Ascending aorta (tissue), 2 donors: ENCODE measurements at regions not wholly inside any gene's neighbourhood (a gene's known extent, or its start where the extent isn't known, plus 50 kb on each side); places are given as distances from the start of the nearest gene placed in this dataset.
A peak's percentile ranks its signal among the peaks of the same experiment; 100 is the strongest.

Experiments used
- DNase-seq, 2 donors: peaks; one replicate each; pipeline ENCODE4 v3.0.0-alpha.2; 2019; ENCODE audit warnings: low spot score in 2 of 2
- H3K27ac ChIP-seq, 2 donors: fragments of 200-600 bp; sonication (generic); one replicate each; pipeline ENCODE4 v1.5.1; 2016 to 2017; ENCODE audit warnings: mild to moderate bottlenecking in 1 of 2
- H3K27me3 ChIP-seq: fragments of 200-600 bp; sonication (generic); one replicate; pipeline ENCODE4 v1.5.1; 2017
- H3K36me3 ChIP-seq, 2 donors: fragments of 200-600 bp; sonication (generic); one replicate each; pipeline ENCODE4 v1.5.1; 2016
- H3K4me1 ChIP-seq, 2 donors: fragments of 200-600 bp; sonication (generic); one replicate each; pipeline ENCODE4 v1.5.1; 2016 to 2017; ENCODE audit warnings: mild to moderate bottlenecking in 1 of 2
- H3K4me3 ChIP-seq, 2 donors: fragments of 200-600 bp; sonication (generic); one replicate each; pipeline ENCODE4 v1.5.1; 2016 to 2017; ENCODE audit warnings: mild to moderate bottlenecking in 1 of 2
- H3K9me3 ChIP-seq, 2 donors: fragments of 200-600 bp; sonication (generic); one replicate each; pipeline ENCODE4 v1.5.1; 2016
- intact Hi-C: fragments of 100-400 bp; cut with DNase I; formaldehyde crosslinking; loops from one replicate; pipeline ENCODE4 v1.15.1; 2023
- TF ChIP-seq, protein P1 (sequence below), 3 experiments: fragments of 200-600 bp in 2 of 3; fragments of 450-650 bp in 1 of 3; sonication (generic) in 2 of 3; IDR thresholded peaks; one replicate each; pipeline ENCODE4 v1.5.1; 2016 to 2019; ENCODE audit warnings: antibody characterized with exemption in 3 of 3, mild to moderate bottlenecking in 1 of 3, moderate library complexity in 1 of 3

DNA sequence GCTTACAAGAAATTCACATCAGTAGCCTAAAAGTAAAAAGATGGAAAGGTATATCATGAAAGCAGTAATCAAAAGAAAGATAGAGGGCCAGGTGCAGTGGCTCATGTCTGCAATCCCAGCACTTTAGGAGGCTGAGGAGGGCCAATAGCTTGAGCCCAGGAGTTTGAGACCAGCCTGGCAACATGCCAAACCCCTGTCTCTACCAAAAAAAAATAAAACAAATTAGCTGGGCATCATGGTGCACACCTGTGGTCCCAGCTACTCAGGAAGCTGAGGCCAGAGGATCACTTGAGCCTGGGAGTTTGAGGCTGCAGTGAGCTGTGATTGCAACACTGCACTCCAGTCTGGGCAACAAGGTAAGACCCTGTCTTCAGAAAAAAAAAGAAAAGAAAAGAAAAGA, 55.5 kb downstream of the GSPT2 start:
- intact Hi-C loops, result no loop called here
- Histone ChIP-seq H3K27me3 (no peaks in the 10 kb centered on the region), H3K36me3 (no peaks in the 10 kb centered on the region), H3K9me3 (no peaks in the 10 kb centered on the region), H3K4me1 (no peaks in the 10 kb centered on the region), H3K4me3 (no peak overlapping the region), H3K27ac (no peak overlapping the region)
- no peak for DNase-seq
- TF ChIP-seq, protein P1, sequence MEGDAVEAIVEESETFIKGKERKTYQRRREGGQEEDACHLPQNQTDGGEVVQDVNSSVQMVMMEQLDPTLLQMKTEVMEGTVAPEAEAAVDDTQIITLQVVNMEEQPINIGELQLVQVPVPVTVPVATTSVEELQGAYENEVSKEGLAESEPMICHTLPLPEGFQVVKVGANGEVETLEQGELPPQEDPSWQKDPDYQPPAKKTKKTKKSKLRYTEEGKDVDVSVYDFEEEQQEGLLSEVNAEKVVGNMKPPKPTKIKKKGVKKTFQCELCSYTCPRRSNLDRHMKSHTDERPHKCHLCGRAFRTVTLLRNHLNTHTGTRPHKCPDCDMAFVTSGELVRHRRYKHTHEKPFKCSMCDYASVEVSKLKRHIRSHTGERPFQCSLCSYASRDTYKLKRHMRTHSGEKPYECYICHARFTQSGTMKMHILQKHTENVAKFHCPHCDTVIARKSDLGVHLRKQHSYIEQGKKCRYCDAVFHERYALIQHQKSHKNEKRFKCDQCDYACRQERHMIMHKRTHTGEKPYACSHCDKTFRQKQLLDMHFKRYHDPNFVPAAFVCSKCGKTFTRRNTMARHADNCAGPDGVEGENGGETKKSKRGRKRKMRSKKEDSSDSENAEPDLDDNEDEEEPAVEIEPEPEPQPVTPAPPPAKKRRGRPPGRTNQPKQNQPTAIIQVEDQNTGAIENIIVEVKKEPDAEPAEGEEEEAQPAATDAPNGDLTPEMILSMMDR (IDR thresholded peaks at IDR 0.05), result no peak

DNA sequence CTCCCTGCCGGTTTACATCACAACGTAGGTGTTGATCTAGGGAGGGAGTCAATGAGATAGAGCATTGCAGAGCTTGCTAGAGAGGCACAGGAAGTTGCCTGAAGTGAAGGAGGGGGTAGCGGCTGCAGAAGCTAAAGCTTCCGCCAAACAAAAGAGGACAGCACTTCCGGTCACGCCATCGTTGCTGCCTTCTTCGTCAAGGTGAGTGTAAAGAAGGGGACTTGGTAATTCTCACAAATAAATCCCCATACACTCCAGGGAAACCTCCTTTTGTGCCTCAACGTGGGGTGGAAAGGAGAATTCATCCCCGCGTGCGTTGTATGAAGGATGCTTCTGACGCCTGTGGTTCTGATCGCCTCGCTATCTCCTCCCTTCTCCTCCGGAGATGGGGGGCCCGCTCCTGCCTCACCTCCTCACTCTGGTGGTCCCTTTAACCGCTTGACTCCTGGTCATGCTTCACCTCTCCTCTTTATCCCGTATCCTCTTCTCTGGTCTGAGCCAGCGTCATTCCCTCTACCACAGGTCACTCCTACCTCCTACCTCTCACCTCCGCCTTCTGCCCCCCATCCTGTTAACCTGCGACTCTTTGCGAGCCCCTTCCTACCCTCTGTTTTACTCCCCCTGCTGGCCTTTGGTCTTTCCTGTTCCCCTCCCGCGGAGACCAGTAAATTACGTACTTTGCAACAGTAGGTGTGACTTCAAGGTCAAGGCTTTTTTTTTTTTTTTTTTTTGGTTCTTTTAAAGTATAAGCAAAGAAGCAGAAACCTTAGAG, 59.9 kb downstream of the GSPT2 start:
- Histone ChIP-seq H3K27me3 (no peaks in the 10 kb centered on the region), H3K27ac (no peak overlapping the region), H3K36me3 (no peaks in the 10 kb centered on the region), H3K4me3 (peak overlapping the region; percentile 58 to 67), H3K9me3 (no peaks in the 10 kb centered on the region), H3K4me1 (no peaks in the 10 kb centered on the region)
- DNase-seq, result peak in 1 of 2 donors; percentile 63
- TF ChIP-seq, protein P1 (IDR thresholded peaks at IDR 0.05), result peak in 1 of 3 experiments; percentile 9
- intact Hi-C loops, result no loop called here

DNA sequence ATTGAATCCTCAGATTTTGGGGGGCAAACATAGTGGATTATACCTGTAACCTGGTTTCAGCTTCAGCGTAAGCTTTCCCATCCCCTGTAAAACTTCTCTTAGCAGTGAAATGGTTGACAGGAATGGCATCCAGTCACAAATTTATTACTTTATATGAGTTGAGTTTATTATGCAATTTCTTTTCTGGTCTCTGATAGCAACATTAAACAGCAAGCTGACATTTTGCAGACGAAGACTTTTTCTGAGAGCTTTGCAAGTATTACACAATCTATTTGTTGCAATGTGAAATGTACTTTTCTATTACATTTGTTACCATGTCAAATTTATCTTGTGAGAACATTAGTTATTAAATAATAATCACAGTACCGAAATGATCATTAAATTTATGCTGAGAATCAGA, 60.6 kb downstream of the GSPT2 start:
- intact Hi-C loops, result no loop called here
- Histone ChIP-seq H3K4me3 (peak overlapping the region in 1 of 2 donors; percentile 67), H3K9me3 (no peaks in the 10 kb centered on the region), H3K27me3 (no peaks in the 10 kb centered on the region), H3K27ac (no peak overlapping the region), H3K4me1 (no peaks in the 10 kb centered on the region), H3K36me3 (no peaks in the 10 kb centered on the region)
- TF ChIP-seq, protein P1 (IDR thresholded peaks at IDR 0.05), result no peak
- DNase-seq, result no peak

DNA sequence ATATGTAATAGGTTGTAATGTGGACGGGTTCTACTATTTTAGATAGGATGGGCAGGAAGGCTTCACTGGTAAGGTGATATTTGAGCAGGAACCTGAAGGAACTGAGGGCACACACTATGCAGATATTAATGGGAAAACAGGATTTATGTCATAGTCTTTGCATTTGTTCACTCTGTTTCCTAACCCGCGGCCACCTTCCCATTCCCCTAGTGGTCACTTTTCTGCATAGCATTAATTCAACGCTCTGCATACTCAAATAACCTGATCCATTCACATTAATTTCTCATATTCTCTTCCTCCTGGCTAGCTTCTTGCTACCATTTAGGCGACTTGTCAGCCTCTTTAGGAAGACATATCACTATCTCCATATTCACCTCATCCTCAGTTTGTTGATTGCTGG, 61.5 kb downstream of the GSPT2 start:
- no peak for DNase-seq
- H3K36me3 ChIP-seq, result no peaks in the 10 kb centered on the region
- TF ChIP-seq, protein P1 (IDR thresholded peaks at IDR 0.05), result no peak
- H3K27ac ChIP-seq, result no peak overlapping the region
- no peak overlapping the region for H3K4me3 ChIP-seq
- intact Hi-C loops, result no loop called here
- H3K4me1 ChIP-seq, result no peaks in the 10 kb centered on the region
- no peaks in the 10 kb centered on the region for H3K9me3 ChIP-seq
- H3K27me3 ChIP-seq, result no peaks in the 10 kb centered on the region

DNA sequence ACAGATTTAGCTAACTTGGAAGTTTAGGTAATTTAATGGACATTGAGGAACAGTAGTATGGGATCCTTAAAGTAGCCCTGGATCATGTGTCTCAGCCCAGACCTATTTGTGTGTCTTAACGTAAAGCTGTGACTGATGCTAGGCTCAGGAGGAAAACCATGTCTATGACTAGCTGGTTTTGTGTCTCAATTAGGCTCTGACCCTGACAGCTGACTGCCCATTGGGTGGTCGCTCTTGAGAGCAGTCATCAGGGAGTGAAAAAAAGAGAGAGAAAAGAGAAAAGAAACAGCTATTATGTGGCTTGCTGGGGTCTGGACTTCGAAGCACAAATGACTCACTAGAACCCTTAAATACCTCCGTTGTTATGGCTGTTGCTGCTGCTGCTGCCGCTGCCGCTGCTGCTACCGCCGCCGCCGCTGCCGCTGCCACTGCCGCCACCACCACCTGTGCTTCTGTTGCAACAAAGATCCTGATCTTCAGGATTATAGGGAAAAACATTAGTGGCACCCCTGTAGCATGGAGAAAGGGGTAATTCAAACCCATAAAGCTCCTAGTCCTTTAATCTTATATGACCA, 70.7 kb downstream of the GSPT2 start:
- no peaks in the 10 kb centered on the region for H3K4me1 ChIP-seq
- intact Hi-C loops, result no loop called here
- no peaks in the 10 kb centered on the region for H3K9me3 ChIP-seq
- no peaks in the 10 kb centered on the region for H3K27me3 ChIP-seq
- no peak overlapping the region for H3K4me3 ChIP-seq
- H3K27ac ChIP-seq, result no peak overlapping the region
- TF ChIP-seq, protein P1 (IDR thresholded peaks at IDR 0.05), result no peak
- DNase-seq, result no peak
- no peaks in the 10 kb centered on the region for H3K36me3 ChIP-seq
